NCI-H1105 (cell line): ENCODE measurements at regions not wholly inside any gene's neighbourhood (a gene's known extent, or its start where the extent isn't known, plus 50 kb on each side); places are given as distances from the start of the nearest gene placed in this dataset.
"Not testable (repeated sequence)": the region's sequence is repeated elsewhere in the genome, so short reads cannot be mapped to it uniquely, and the experiment has no call there.

Source experiments
- DNase-seq: peaks from one replicate; lab custom pipeline; 2025; lab: John Stamatoyannopoulos, UW

GRCh38 chr14:106613256-106613655 lies 1086.9 kb downstream of the TMEM121 start:
- DNase-seq: no peak

DNA sequence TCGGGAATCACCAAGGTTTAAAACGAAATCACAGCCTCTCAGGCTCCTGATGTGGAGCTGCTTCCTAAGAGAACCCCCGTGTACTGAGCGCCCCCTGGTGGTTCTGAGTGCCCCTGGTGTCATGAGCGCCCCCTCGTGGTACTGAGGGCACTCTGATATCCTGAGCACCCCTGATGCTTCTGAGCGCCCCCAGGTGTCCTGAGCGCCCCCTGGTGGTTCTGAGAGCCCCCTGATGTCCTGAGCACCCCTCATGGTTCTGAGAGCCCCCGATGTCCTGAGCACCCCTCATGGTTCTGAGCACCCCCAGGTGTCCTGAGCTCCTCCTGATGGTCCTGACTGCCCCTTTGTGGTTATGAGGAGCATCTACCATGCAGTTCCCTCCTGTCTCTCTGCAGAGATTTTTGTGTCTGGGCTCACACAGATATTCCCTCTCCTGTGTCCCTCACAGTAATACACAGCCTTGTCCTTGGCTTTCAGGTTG lies 1092.1 kb downstream of the TMEM121 start:
- not testable (repeated sequence) for DNase-seq

- DNase-seq: no peak
Observed at GRCh38 chr14:106619606-106620005, 1093.2 kb downstream of the TMEM121 start.

DNA sequence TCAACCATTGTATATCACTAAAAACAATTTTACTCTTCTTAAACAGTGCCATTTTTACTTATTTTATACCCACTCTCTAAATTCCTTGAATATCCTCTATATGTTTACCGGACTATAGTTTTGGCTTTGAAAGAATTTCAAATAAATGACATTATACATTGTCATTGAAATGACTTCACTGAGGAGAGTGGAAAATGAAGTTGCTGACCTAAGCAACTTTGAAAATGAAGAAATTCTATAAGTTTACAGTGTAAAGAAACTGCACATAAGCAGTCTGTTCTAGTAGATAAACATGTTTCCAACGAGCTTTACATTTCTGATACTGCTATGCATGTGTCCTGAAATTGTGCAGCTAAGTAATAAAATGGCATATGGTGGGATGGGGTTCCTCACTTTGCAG lies 1094.0 kb downstream of the TMEM121 start:
- no peak for DNase-seq

- no peak for DNase-seq
Observed at GRCh38 chr14:106622200-106622745, 1095.9 kb downstream of the TMEM121 start.

DNA sequence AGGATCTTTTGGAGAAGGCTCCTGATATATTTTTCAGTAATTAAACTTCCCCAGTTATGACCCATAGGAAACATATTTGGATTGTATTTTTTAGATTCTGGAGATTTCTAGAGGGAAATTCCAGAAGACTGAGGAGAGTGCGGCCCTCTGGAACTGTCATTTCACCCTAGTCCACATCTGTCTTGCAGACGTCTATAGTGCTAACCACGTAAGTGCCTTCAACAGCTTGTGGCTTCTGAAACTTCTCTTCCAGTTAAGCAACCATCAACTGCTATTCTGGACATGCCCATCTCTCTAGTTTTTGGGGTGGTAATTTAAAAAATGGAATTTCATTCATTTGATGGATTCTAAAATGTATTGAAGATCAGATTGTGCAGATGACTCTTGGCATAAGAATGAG lies 1098.8 kb downstream of the TMEM121 start:
- no peak for DNase-seq

GRCh38 chr14:106626469-106626868 lies 1100.1 kb downstream of the TMEM121 start:
- DNase-seq: not testable (repeated sequence)

GRCh38 chr14:106626942-106627588 lies 1100.7 kb downstream of the TMEM121 start:
- peak; percentile 72 for DNase-seq

GRCh38 chr14:106631879-106632278 lies 1105.5 kb downstream of the TMEM121 start:
- DNase-seq: no peak

- DNase-seq: no peak
Observed at GRCh38 chr14:106633721-106634120, 1107.3 kb downstream of the TMEM121 start.

DNA sequence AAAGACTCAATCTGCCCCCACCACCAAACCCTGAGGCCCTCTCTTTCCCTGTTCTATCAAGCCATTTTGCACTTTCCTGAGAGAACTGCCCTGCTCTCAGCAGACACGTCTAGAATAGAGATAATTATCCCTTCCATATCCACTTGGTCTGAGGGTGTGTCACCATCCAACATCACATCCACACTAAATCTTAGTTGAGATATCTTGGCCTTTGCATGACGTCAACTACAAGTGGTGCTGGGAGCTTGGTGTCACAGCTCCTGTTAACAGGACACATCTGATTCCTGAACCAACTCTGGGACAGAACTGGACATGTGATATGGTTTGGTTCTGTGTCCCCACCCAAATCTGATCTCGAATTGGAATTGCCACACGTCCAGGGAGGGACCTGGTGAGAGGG lies 1109.2 kb downstream of the TMEM121 start:
- DNase-seq: no peak

- DNase-seq: not testable (repeated sequence)
Observed at GRCh38 chr14:106638786-106639452, 1112.5 kb downstream of the TMEM121 start.

DNA sequence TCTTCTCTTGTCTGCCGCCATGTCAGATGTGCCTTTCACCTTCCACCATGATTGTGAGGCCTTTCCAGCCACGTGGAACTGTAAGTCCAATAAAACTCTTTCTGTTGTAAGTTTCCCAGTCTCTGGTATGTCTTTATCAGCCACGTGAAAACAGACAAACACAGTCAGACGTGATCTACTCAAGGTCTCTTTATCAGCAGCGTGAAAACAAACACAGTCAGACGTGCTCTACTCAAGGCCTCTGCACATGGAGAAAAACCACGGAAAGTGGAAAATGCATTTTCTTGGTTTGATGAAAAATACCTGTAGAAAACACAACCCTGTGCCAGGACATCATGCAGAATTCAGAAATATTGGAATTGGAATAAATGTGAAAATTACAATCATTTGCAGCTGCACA lies 1115.7 kb downstream of the TMEM121 start:
- no peak for DNase-seq

DNA sequence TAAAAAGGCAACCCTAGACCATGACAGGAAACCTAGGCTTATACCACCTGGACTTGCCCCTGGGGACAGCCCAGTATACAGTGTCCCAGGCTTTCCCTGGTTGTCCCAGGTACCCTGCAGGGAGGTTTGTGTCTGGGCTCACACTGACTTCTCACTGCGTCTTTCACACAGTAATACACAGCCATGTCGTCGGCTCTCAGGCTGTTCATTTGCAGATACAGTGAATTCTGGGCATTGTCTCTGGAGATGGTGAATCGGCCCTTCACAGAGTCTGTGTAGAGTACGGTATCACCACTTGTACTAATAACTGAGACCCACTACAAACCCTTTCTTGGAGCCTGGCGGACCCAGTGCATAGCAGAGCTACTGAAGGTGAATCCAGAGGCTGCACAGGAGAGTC lies 1116.6 kb downstream of the TMEM121 start:
- not testable (repeated sequence) for DNase-seq

DNA sequence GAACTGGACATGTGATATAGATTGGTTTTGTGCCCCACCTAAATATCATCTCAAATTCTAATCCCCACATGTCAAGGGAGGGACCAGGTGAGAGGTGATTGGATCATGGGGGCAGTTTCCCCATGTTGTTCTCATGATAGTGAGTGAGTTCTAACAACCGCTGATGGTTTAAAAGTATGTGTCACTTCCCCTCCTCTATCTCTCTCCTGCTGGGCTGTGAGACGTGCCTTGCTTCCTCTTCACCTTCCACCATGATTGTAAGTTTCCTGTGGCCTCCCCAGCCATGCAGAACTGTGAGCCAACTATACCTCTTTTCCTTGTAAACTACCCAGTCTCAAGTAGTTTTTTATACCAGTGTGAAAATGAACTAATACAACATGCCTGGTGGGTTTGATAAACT lies 1122.5 kb downstream of the TMEM121 start:
- DNase-seq: not testable (repeated sequence)

DNA sequence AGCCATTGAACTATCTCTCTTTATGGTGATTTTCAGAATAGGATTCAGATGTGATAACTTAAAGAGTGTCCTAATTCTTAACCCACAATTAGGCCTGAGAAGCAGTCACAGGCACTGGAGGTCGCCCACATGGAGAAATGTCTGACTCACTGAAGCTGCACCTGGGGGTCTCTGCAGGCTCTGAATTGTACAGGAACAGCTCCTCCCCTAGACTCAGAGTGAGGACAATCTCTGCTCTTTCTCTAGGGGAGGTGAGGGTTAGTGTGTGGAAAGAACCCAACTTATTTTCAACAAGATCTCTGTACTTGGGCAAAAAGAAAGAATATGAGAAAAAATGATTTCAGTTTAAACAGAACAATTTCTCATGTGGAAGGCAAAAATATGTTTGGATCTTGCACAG lies 1124.6 kb downstream of the TMEM121 start:
- DNase-seq: no peak

DNA sequence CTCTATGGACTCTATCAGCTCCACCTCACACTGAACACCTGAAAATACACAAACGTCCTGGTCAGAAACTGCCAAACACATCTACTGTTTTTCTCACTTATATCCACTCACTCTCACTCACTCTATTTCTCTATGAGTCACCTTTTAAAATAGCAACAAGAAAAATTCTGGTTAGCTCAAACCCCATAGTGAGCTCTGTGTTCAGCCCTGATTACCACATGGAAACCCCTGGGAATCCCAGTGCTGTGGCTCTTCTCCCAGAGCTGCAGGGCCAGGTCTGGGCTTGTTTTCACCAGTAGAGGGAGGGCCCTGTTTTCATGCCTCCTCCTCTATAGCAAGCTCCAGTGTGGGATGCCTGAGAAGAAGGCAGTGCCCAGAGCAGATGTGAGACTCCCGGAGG lies 1126.1 kb downstream of the TMEM121 start:
- DNase-seq: no peak

- DNase-seq: no peak
Observed at GRCh38 chr14:106657460-106657859, 1131.1 kb downstream of the TMEM121 start.

DNA sequence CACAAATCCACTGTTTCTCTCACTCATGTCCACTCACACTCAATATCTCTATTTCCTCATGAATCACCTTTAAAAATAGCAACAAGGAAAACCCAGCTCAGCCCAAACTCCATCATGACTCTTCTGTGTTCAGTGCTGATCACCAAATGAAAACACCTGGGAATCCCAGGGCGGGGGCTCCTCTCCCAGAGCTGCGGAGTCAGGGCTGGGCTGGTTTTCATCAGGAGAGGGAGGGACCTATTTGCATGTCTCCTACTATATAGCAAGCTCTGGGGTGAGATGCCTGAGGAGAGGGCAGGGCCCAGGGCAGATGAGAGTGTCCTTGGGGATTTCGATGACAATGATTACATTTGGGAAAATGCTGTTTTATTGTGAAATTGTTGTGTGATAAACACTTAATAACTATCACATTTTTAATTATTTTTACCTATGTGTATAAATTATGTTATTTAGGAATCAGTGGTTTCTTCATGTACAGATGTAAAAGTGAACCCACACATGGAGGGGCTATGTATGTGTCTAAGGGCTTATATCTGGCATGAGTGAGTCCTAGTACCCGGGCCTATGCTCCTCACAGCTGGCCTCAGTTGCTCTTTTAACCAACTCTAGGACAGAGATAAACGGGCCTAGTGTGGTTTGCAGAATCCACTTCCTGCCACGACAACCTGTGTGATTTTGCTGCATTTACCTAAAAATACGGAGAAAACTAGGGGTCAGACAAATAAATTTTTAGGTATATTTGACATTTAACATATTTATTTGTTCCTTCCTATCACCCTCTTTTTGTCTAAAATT lies 1131.9 kb downstream of the TMEM121 start:
- not testable (repeated sequence) for DNase-seq

DNA sequence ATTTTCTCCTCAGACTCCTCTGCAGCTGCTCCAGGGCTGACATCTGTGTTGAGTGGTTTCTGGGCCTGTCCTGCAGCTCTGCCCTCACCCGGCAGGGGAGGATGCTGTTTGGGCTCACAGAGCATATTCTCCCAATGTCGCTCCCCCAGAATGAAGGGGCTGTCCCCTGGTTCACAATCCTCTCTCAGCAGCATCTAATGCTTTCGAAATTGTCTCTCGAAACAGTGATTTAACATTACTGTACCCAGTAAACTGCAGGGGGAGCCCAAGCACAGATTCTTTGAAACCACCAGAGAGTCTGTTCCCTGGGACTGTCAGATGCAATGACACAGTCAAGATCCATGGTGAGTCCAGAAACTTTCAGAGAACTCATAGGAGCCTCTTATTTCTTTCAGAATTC lies 1135.2 kb downstream of the TMEM121 start:
- DNase-seq: peak; percentile 25

DNA sequence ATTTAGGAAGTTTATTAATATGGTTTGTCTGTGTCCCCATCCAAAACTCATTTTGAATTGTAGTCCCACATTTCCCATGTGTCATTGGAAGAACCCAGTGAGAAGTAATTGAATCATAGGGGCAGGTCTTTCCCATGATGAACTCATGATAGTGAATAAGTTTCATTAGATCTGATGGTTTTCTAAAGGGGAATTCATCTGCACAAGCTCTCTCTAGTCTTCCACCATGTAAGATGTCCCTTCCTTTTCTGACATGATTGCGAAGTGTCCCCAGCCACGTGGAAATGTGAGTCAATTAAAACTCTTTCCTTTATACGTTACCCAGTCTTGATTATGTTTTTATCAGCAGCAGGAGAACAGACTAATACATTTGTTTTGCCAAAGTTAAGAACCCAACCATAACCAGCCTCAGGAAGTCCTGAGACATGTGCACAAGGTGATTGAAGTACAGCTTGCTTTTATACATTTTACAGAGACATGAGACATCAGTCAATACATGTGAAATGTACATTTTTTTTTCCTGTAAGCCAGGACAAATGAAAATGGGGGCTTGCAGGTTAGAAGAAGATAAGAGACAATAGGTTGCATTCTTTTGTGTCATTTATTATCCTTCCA lies 1136.7 kb downstream of the TMEM121 start:
- no peak for DNase-seq

- DNase-seq: not testable (repeated sequence)
Observed at GRCh38 chr14:106663805-106664410, 1137.5 kb downstream of the TMEM121 start.
